Prostate gland (tissue), 2 donors: ENCODE measurements at regions not wholly inside any gene's neighbourhood (a gene's known extent, or its start where the extent isn't known, plus 50 kb on each side); places are given as distances from the start of the nearest gene placed in this dataset.

Source experiments
- CTCF ChIP-seq, 4 experiments: fragments of 200-600 bp in 2 of 4; fragments of 450-650 bp in 2 of 4; sonication (generic) in 2 of 4; IDR thresholded peaks; 1 replicate in 3 of 4; 2 replicates in 1 of 4; pipeline ENCODE4 v1.5.1; 2016 to 2019; ENCODE audit warnings: antibody characterized with exemption in 4 of 4, mild to moderate bottlenecking in 2 of 4, moderate library complexity in 2 of 4
- POLR2A ChIP-seq: fragments of 450-650 bp; IDR thresholded peaks from one replicate; pipeline ENCODE4 v1.6.1; 2016; ENCODE audit warnings: antibody characterized with exemption, mild to moderate bottlenecking
- POLR2AphosphoS5 ChIP-seq: sonication (generic); formaldehyde crosslinking; IDR thresholded peaks from one replicate; pipeline ENCODE4 v1.6.1; 2017; ENCODE audit warnings: antibody characterized with exemption

GRCh38 chr2:104023765-104024164, 830.1 kb upstream of the POU3F3 start:
- TF ChIP-seq CTCF (IDR thresholded peaks at IDR 0.05), result no peak
- TF ChIP-seq POLR2A, result no peak
- no peak for TF ChIP-seq POLR2AphosphoS5
